ENCODE measurements at regions not wholly inside any gene's neighbourhood (a gene's known extent, or its start where the extent isn't known, plus 50 kb on each side); places are given as distances from the start of the nearest gene placed in this dataset.

DNA sequence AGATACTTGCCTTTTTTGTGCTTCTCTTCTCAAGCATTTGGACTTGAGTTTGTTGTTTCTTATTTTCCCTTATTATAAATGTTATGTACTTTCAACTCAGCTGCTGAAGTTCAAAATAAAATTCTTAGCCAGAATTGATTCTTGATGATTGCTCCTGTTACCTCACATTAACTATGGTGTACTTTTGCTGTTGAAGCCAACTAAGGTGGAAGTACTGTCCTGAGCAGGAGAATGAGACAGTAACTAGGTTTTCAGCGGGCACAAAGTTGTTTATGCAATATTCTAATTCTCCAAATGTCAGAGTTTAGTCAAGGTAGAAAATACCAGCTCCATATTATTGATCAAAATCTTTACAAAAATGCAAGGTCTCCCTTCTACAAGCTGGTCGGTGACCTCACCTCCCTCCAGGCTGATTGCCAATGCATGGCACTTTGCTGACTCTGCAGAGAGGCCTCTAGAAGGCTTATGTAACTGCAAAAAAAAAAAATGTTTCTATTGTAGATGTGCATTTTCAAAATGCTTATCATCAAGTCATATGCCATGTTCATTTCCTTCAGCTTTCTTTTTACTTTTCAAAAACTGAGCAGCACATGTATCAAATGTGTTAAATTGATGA, 1783.5 kb upstream of the WWC1 start:
- no peak for DNase-seq

DNA sequence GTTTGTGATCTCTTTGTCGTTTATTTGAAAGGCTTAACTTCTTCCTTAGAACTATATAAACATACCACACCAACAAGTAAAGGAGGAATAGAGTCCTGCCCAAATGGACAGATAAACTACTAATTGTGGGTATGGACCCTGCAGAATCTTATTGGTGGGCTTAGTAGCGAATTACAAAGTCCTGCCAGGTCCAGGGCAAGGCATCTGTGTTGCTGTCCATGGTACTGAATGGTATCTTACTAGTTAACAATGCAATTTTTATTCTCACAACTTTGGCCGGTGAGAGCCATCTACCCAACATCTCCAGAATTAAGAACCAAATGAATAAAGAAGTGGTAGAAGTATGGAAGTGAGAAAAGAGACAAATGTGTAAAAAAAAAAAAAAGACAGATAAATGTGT, 1782.4 kb upstream of the WWC1 start:
- DNase-seq = no peak

GRCh38 chr5:166517976-166518375, 1773.5 kb upstream of the WWC1 start:
- no peak for DNase-seq

DNA sequence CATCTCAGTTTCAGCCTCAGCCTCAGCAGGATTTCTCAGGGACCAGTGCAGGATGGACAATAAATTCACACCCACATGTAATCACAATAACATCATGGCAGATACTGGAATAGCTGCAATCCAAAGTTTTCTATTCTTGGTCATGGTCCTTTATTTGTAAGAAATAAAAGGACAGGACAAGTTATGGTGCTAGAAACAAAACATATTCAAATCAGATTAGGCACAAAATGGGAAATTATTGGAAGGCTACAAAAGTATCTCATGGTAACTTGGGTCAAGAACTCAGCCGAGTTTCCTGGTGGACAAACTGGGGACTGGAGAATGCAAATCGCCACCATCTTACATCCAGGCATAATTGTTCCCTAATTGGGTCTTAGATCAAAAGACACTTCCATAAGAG, 1768.2 kb upstream of the WWC1 start:
- DNase-seq = no peak

GRCh38 chr5:166529200-166529599, 1762.2 kb upstream of the WWC1 start:
- no peak for DNase-seq

DNA sequence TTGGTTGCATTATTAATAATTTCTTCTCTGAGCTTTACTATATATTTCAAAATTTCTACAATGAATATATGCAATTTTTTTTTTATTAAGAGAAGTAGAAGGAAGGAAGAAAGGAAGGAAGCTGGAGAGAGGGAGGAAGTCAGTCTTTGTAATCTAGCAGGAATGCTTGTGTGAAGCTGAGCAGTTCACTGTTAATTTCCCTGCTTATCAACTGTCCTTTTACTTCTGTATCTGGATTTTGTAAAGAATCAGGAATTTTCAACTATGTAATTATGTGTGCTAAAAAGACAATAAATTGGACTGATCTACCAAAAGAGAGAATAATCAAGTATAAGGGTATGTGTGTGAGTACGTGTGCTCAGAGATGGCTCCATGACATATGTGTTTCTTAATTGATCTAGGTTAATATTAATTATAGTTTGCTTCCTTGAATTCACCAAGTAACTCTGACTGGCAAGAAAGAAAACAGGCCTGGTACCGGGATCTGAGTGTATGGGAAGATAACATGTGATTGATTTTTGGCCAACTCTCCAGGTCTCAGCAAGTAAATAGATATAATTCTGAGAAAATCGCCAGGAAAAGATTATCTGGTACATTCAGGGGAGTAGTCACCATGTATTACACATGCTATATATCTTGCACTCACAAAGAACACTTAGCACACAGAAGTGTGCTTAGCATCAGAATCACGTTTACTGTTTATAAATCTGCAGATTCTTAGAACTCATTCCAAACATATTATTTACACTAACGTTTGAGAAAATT, 1758.8 kb upstream of the WWC1 start:
- DNase-seq = no peak

DNA sequence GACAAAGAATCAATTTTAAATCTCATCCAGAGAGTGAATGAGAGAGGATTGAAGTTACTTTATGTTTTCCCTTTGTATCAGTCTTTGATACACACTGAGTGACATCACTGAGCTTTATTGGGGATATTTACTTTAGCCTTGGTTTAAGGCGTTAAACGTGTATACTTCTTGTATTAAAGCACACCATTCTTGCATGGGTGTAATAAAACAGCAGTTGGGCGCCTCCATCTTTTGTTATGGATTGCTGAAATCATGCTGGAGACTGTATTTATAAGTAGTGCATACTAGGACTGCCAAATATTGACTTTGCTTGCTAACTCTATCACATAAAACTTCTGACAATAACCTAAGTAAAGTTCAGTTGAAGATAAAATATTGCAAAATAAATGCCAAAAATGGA, 1755.8 kb upstream of the WWC1 start:
- DNase-seq = no peak

DNA sequence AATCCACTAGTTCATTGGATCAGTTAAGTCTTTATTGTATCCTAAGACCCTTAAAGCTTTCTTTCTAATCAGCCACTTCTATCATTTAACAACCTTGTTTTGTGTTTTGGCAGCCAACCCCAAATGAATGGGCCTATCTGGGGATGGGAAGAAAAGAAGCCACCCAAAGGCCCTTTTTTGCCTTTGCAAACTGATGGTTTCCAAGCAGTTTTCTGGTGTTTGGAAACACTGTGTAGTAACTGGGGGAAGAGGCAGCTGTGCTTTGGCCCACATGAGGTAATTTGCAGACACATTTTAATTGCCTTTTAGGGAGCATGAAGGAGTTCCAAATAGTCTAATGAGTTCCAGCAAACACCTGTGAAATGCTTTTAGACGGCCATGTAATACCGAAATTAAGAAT, 1751.3 kb upstream of the WWC1 start:
- DNase-seq = no peak

DNA sequence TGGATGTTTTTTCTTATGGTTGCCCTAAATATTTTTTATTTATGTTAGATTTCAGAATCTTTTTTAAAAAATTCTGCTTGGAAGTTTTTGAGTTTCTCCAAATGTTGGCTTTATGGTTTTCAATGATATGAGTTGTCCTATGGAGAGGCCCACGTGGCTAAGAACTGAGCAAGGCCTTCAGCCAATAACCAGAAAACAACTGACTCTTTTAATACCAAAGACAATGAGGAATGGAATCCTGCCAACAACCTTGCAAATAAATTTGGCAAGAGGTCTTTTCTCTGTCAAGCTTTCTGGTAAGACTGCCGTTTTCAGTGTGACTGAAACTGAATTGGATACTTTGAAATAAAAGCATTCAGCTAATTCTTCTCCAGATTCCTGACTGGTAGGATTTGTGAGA, 1740.1 kb upstream of the WWC1 start:
- DNase-seq = no peak

- no peak for DNase-seq
Observed at GRCh38 chr5:166553778-166554177, 1737.7 kb upstream of the WWC1 start.

GRCh38 chr5:166561759-166562158, 1729.7 kb upstream of the WWC1 start:
- no peak for DNase-seq

- DNase-seq = no peak
Observed at GRCh38 chr5:166562246-166562645, 1729.2 kb upstream of the WWC1 start.

GRCh38 chr5:166566725-166567124, 1724.7 kb upstream of the WWC1 start:
- no peak for DNase-seq

GRCh38 chr5:166570865-166571264, 1720.6 kb upstream of the WWC1 start:
- DNase-seq = no peak

DNA sequence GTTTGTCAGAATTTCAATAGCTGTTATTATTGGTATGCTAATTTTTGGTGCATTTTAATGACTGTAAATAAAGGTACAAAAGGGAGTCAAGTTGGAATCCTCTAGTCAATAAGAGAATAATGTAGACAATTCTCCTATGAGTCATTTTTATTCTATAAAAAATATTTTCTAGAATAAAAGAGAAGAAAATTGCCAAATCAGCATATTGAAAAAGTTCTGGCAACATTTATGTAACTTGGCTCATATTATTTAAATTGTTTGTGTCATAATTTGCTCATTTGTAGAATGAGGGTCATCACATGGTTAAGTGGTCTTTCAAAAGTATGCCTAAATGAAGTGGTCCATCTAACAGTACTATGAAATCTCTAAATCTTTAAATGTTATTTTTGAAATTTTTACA, 1719.8 kb upstream of the WWC1 start:
- no peak for DNase-seq

DNA sequence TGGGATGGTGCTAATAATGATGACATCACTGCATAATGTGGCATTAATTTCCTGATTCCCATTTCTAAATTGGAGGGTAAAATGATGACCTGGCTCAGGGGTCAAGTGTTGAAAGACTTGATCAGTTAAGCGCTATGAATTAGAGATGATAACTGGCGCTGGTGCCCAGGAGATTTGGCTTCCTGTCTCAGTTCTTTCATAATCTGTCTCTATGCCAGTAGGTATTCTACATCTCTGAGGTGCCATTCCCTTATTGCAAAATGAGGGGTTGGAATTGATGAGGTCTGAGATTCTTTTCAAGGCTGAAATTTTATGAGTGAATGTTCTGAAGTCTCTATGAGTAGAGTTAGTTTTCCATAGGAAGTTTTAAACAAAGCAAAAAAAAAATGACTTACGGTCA, 1715.1 kb upstream of the WWC1 start:
- no peak for DNase-seq

GRCh38 chr5:166581826-166582225, 1709.6 kb upstream of the WWC1 start:
- no peak for DNase-seq

- no peak for DNase-seq
Observed at GRCh38 chr5:166582416-166582815, 1709.0 kb upstream of the WWC1 start.

DNA sequence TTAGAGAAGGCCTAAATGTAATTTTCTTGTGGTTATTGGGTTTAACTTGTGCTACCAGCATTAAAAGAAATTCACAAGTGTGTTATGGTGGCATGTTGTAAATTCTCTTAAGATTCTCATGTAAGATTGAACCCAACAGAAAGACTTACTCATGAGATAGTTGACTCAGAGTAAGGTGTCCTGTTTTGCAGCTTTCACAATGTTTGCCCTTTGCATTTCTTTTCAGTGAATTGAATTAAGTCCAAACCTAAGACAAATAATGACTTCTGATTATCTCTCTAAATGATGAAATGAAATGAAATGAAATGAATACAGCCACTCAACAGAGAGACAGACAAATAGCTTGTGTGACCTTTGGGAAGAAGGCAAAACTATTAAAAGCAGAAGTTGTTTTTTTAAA, 1696.9 kb upstream of the WWC1 start:
- DNase-seq = no peak

DNA sequence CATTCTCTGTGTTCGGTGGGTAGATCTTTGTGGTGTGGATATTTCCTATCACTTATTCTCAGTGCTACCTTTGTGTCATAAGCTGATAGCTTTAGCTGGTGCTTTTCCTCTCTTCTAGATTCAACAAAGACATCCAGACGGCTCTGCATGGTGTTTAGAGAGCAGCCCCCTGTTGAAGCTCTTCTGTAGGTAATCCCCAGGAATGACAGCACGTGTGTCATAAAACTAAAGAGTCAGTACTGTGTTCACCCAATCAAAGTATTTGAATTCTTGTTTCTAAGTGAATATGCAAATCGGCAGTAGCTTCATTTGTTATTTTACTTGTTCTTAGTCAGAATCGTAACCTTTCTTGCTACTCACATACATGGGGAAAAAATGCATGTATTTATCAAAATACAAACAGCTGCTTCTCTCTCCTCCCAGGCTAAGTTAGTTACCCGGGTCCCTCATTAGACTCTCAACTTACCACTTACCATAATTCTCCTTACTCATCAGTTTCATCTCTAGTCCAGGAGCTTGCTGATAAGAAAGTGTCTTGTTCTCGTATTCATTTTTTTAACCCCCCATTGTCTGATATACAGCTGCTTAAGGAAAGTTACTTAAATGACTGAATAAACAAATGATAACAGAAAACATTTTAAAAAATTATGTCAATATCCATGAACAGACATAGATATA, 1696.0 kb upstream of the WWC1 start:
- DNase-seq = no peak

DNA sequence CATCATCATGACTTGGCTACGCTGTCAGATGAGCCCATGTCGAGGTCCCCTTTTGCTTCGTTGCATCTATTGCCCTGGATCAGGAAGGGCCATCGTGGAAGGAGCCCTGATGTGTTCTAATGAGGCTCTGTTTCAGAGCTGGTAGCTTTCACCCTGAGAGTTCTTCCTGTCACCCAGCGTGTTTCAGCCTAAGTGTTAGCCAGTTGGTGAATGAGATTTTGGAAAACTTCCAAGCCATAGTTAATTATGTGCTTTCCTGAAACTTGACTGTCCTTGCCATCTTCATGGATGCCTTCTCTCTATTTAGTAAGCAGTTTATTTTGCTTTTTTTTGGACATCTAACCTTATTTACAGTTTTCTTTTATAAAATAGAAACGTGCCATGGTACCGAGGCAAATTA, 1695.4 kb upstream of the WWC1 start:
- DNase-seq = no peak

DNA sequence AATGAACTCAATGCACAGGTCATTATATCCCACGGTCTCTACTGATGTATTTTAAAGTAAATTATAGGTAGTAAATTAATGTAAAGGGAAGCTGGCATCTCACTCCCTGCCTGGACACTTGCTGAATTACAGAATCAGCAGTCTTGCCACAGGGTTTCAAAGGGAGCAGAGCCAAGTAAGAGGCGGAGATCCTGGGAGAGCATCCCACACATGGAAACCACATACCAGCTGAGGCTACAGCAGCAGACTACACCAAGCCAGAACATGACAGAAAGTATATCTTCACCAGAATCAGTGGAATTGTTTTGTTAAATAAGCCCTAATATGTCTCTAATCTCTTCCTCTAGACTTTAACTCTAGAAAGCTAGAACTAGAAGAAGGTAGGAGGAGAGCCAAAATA, 1689.2 kb upstream of the WWC1 start:
- no peak for DNase-seq

GRCh38 chr5:166617507-166617906, 1673.9 kb upstream of the WWC1 start:
- DNase-seq = no peak

DNA sequence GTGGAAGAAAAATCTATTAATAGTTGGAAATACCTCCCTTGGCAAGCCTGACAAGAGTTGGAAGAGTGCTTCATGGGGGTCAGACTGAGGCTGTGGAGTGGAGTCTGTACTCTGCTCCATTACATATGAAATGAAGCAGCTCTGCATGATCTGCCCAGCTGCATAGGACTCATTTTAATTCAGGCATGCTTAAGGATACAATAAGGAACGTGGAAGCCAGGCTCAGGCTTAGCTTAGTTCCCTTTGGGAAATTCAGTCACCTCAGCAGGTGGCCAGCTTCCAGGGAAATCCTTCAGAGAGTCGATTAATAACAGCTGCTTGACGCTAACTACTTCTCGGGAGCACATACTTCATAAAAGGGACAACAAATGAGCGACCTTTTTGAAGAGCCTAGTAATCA, 1672.9 kb upstream of the WWC1 start:
- DNase-seq = no peak

- no peak for DNase-seq
Observed at GRCh38 chr5:166624573-166624972, 1666.9 kb upstream of the WWC1 start.

Data from DMS 273 treated with DMSO at 0.1 percent for 48 hours (cell line).